ENCODE measurements at regions not wholly inside any gene's neighbourhood (a gene's known extent, or its start where the extent isn't known, plus 50 kb on each side); places are given as distances from the start of the nearest gene placed in this dataset.

DNA sequence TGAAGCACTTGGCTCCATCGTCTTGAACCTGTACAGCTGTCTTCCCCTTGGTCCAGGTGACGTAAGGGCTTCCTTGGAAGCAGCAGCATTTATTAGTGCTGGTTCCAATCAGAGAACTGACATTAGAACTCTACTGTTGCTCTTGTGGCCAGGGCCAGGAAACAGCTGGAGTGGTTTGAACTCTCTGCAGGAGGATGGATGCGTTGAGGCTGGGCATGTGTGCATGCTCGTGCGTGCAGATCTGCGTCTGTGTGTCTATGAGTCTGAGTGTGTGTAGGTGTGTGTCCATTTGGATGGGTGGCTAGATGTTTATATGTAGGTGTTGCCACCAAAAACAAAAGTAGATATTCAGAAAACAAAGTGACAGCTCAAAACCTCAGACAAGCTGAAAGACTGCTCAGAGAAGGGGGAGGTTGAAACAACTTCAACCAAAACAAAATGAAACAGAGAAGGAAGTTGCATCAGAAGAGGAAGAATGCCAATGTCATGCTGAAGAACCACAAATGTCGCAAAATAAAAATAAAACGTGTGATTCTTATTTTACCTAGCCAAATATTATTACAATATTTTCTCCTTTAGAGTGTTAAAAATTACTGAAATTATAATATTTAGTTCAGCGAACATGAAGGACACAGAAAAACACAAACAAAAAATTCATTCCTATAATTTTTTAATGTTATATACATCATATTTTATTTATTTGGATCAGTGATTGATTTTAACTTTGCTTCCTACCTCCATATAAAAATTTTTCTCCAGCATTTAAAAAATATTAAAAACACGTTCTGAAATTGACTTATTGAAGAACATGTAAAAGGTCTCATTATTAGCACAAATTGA, 96.1 kb upstream of the MKLN1 start:
- ChIA-PET RAD21 (ENCODE audit: low non-redundant PET in 1 of 2, low total read pairs in 2 of 2, uncharacterized antibody in 2 of 2, unreplicated experiment in 2 of 2) (no interaction called here), CTCF (no interaction called here), POLR2A (no interaction called here)
- no peaks in the 10 kb centered on the region for H3K9me3 ChIP-seq (ENCODE audit: control insufficient read depth in 1 of 2, insufficient read depth in 1 of 2, low read depth in 1 of 2, low read length in 2 of 2)
- intact Hi-C loops (cut with micrococcal nuclease): no loop called here
- H3K4me1 ChIP-seq (ENCODE audit: control insufficient read depth in 1 of 2, insufficient read depth in 2 of 2, low read length in 2 of 2): peaks cover 7 to 14% of the 10 kb centered on the region in 2 experiments; a peak in 3 of 4 replicates
- no peaks in the 10 kb centered on the region for H3K79me2 ChIP-seq (ENCODE audit: insufficient read depth, low read length)
- H3K4me3 ChIP-seq (replicated peaks in 1 of 2; ENCODE audit: low read depth in 1 of 2, low read length in 2 of 2): no peak overlapping the region
- no TSS peak for BruUV-seq (replicated peaks)
- H2AFZ ChIP-seq (ENCODE audit: low read depth, low read length, poor library complexity, severe bottlenecking): no peak overlapping the region
- H3K27me3 ChIP-seq (ENCODE audit: insufficient read depth, low read length): no peaks in the 10 kb centered on the region
- no peak for DNase-seq (ENCODE audit: low read depth, low spot score)
- H3K27ac ChIP-seq (ENCODE audit: low read depth, low read length): no peak overlapping the region
- no peak overlapping the region for H3K9ac ChIP-seq (ENCODE audit: low read length)
- H3K36me3 ChIP-seq (ENCODE audit: control insufficient read depth in 1 of 2, insufficient read depth in 2 of 2, low read length in 2 of 2): no peaks in the 10 kb centered on the region
- H3K9me2 ChIP-seq (ENCODE audit: insufficient read depth): no peaks in the 10 kb centered on the region
- no peak for ATAC-seq
- H4K20me1 ChIP-seq (ENCODE audit: insufficient read depth): no peaks in the 10 kb centered on the region
- no peak overlapping the region for H3K4me2 ChIP-seq (ENCODE audit: low read length)
- TF ChIP-seq TCF7L2 (IDR thresholded peaks at IDR 0.05; ENCODE audit: borderline replicate concordance, extremely low read depth, insufficient read depth, insufficient read length) (no peak), CTCF (IDR thresholded peaks at IDR 0.05 in 2 of 3, conservative IDR thresholded peaks at IDR 0.05 in 1 of 3; ENCODE audit: borderline replicate concordance in 1 of 3, insufficient read depth in 1 of 3, low read depth in 2 of 3, low read length in 2 of 3) (no peak), ELF1 (IDR thresholded peaks at IDR 0.05; ENCODE audit: borderline replicate concordance, low read depth) (no peak), SRF (IDR thresholded peaks at IDR 0.05; ENCODE audit: low read depth) (no peak), ZNF274 (IDR thresholded peaks at IDR 0.05; ENCODE audit: low read depth, low read length) (no peak), ZFX (IDR thresholded peaks at IDR 0.05) (no peak), SIN3A (IDR thresholded peaks at IDR 0.05; ENCODE audit: low read depth) (no peak), EZH2 (IDR thresholded peaks at IDR 0.05) (no peak), FOSL1 (IDR thresholded peaks at IDR 0.05; ENCODE audit: low read depth) (no peak), POLR2AphosphoS5 (IDR thresholded peaks at IDR 0.05; ENCODE audit: low read depth, low read length) (no peak), JUND (IDR thresholded peaks at IDR 0.05) (no peak), SP1 (IDR thresholded peaks at IDR 0.05; ENCODE audit: low read depth) (no peak), CEBPB (IDR thresholded peaks at IDR 0.05; ENCODE audit: low read depth) (no peak), EZH2phosphoT487 (IDR thresholded peaks at IDR 0.05; ENCODE audit: borderline replicate concordance) (no peak), EGR1 (IDR thresholded peaks at IDR 0.05; ENCODE audit: low read depth) (no peak), REST (IDR thresholded peaks at IDR 0.05; ENCODE audit: low read depth) (no peak)
- TF ChIP-seq, protein P1, sequence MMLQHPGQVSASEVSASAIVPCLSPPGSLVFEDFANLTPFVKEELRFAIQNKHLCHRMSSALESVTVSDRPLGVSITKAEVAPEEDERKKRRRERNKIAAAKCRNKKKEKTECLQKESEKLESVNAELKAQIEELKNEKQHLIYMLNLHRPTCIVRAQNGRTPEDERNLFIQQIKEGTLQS (IDR thresholded peaks at IDR 0.05): no peak
- TF ChIP-seq, protein P2, sequence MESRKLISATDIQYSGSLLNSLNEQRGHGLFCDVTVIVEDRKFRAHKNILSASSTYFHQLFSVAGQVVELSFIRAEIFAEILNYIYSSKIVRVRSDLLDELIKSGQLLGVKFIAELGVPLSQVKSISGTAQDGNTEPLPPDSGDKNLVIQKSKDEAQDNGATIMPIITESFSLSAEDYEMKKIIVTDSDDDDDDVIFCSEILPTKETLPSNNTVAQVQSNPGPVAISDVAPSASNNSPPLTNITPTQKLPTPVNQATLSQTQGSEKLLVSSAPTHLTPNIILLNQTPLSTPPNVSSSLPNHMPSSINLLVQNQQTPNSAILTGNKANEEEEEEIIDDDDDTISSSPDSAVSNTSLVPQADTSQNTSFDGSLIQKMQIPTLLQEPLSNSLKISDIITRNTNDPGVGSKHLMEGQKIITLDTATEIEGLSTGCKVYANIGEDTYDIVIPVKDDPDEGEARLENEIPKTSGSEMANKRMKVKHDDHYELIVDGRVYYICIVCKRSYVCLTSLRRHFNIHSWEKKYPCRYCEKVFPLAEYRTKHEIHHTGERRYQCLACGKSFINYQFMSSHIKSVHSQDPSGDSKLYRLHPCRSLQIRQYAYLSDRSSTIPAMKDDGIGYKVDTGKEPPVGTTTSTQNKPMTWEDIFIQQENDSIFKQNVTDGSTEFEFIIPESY (IDR thresholded peaks at IDR 0.05; ENCODE audit: extremely low read depth, insufficient replicate concordance, low read length): no peak
- TF ChIP-seq, protein P3, sequence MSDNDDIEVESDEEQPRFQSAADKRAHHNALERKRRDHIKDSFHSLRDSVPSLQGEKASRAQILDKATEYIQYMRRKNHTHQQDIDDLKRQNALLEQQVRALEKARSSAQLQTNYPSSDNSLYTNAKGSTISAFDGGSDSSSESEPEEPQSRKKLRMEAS (IDR thresholded peaks at IDR 0.05): no peak
